Neural cell (in vitro differentiated cells): ENCODE measurements at regions not wholly inside any gene's neighbourhood (a gene's known extent, or its start where the extent isn't known, plus 50 kb on each side); places are given as distances from the start of the nearest gene placed in this dataset.

Experiments
- EP300 ChIP-seq: fragments of 450-650 bp; conservative IDR thresholded peaks from 2 replicates; pipeline ENCODE4 v1.6.1; 2014; ENCODE audit warnings: antibody characterized with exemption, mild to moderate bottlenecking, moderate library complexity; ENCODE audit not compliant: poor library complexity, severe bottlenecking
- EZH2 ChIP-seq: fragments of 200-600, 300-800 bp; shearing (Covaris generic), sonication (generic); IDR thresholded peaks from 2 replicates; pipeline ENCODE4 v1.6.1; 2014; ENCODE audit warnings: antibody characterized with exemption, low read length, borderline replicate concordance, mild to moderate bottlenecking; ENCODE audit not compliant: insufficient read depth, poor library complexity, severe bottlenecking
- TAF1 ChIP-seq: IDR thresholded peaks from 2 replicates; pipeline ENCODE4 v1.6.1; 2012; ENCODE audit warnings: low read depth
- TF ChIP-seq, protein P1 (sequence below): fragments of 450-650 bp; IDR thresholded peaks from 2 replicates; pipeline ENCODE4 v1.5.1; 2014; ENCODE audit warnings: antibody characterized with exemption, mild to moderate bottlenecking, moderate library complexity; ENCODE audit not compliant: poor library complexity, severe bottlenecking

DNA sequence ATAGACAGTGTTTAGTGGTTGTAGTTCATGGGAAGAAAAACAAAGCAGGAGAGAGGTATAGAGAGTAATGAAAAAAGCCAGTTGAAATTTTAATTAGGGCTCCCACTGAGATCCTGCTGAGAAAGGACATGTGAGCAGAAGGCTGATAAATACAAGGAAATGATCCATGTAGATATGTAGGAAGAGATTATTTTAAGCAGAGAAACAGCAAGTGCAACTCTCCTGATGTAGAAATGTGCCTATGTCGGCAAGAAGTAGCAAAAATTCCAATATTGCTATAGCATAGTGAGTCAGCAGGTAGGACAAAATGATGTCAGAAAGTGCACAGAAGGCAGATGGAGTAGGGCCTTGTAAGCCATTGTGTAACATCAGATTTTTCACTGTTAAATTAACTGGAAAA, 1027.3 kb downstream of the PCDH18 start:
- TF ChIP-seq EZH2 (no peak), TAF1 (no peak), EP300 (no peak)
- TF ChIP-seq, protein P1, sequence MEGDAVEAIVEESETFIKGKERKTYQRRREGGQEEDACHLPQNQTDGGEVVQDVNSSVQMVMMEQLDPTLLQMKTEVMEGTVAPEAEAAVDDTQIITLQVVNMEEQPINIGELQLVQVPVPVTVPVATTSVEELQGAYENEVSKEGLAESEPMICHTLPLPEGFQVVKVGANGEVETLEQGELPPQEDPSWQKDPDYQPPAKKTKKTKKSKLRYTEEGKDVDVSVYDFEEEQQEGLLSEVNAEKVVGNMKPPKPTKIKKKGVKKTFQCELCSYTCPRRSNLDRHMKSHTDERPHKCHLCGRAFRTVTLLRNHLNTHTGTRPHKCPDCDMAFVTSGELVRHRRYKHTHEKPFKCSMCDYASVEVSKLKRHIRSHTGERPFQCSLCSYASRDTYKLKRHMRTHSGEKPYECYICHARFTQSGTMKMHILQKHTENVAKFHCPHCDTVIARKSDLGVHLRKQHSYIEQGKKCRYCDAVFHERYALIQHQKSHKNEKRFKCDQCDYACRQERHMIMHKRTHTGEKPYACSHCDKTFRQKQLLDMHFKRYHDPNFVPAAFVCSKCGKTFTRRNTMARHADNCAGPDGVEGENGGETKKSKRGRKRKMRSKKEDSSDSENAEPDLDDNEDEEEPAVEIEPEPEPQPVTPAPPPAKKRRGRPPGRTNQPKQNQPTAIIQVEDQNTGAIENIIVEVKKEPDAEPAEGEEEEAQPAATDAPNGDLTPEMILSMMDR, result no peak
